Ishikawa (cell line): ENCODE measurements at regions not wholly inside any gene's neighbourhood (a gene's known extent, or its start where the extent isn't known, plus 50 kb on each side); places are given as distances from the start of the nearest gene placed in this dataset.

Source experiments
- CEBPB ChIP-seq: IDR thresholded peaks from 2 replicates; pipeline ENCODE4 v1.6.1; 2012
- CREB1 ChIP-seq: IDR thresholded peaks from 2 replicates; pipeline ENCODE4 v1.6.1; 2012; ENCODE audit warnings: low read depth
- EGR1 ChIP-seq: IDR thresholded peaks from 2 replicates; pipeline ENCODE4 v1.6.1; 2012
- EP300 ChIP-seq: IDR thresholded peaks from 2 replicates; pipeline ENCODE4 v1.6.1; 2012; ENCODE audit warnings: borderline replicate concordance
- RAD21 ChIP-seq: IDR thresholded peaks from 2 replicates; pipeline ENCODE4 v1.6.1; 2012; ENCODE audit warnings: low read depth
- REST ChIP-seq: IDR thresholded peaks from 2 replicates; pipeline ENCODE4 v1.6.1; 2012; ENCODE audit warnings: low read depth, mild to moderate bottlenecking
- TCF12 ChIP-seq: IDR thresholded peaks from 2 replicates; pipeline ENCODE4 v1.6.1; 2012; ENCODE audit warnings: low read depth

- TF ChIP-seq CEBPB (no peak), EGR1 (no peak), REST (no peak), EP300 (no peak), TCF12 (no peak), CREB1 (no peak), RAD21 (peak; percentile 62)
Observed at GRCh38 chr10:124249812-124250432, 156.5 kb upstream of the CHST15 start.
